Pulmonary artery endothelial cell (primary cell): ENCODE measurements at regions not wholly inside any gene's neighbourhood (a gene's known extent, or its start where the extent isn't known, plus 50 kb on each side); places are given as distances from the start of the nearest gene placed in this dataset.
"Not testable (repeated sequence)": the region's sequence is repeated elsewhere in the genome, so short reads cannot be mapped to it uniquely, and the experiment has no call there.

Experiments
- DNase-seq: peaks from one replicate; pipeline ENCODE4 v3.0.0-alpha.2; 2011; ENCODE audit warnings: low read depth, low spot score

- no peak for DNase-seq
Observed at GRCh38 chr2:180553094-180553715, 427.2 kb upstream of the UBE2E3 start.

- DNase-seq = no peak
Observed at GRCh38 chr2:180542511-180542910, 437.9 kb upstream of the UBE2E3 start.

- no peak for DNase-seq
Observed at GRCh38 chr2:180540761-180541160, 439.6 kb upstream of the UBE2E3 start.

GRCh38 chr2:180539541-180539940, 440.9 kb upstream of the UBE2E3 start:
- DNase-seq = no peak

- no peak for DNase-seq
Observed at GRCh38 chr2:180535289-180535688, 445.1 kb upstream of the UBE2E3 start.

GRCh38 chr2:180531787-180532186, 448.6 kb upstream of the UBE2E3 start:
- not testable (repeated sequence) for DNase-seq

GRCh38 chr2:180524499-180524898, 455.9 kb upstream of the UBE2E3 start:
- DNase-seq = no peak

- peak; percentile 50 for DNase-seq
Observed at GRCh38 chr2:180523621-180524340, 456.6 kb upstream of the UBE2E3 start.

GRCh38 chr2:180520921-180521581, 459.4 kb upstream of the UBE2E3 start:
- no peak for DNase-seq

GRCh38 chr2:180520206-180520605, 460.2 kb upstream of the UBE2E3 start:
- no peak for DNase-seq

GRCh38 chr2:180519276-180519675, 461.1 kb upstream of the UBE2E3 start:
- DNase-seq = no peak

GRCh38 chr2:180516232-180516631, 464.2 kb upstream of the UBE2E3 start:
- DNase-seq = no peak

GRCh38 chr2:180513389-180513788, 467.0 kb upstream of the UBE2E3 start:
- no peak for DNase-seq

GRCh38 chr2:180508458-180508857, 471.9 kb upstream of the UBE2E3 start:
- DNase-seq = no peak

- no peak for DNase-seq
Observed at GRCh38 chr2:180507028-180507427, 473.4 kb upstream of the UBE2E3 start.

- DNase-seq = no peak
Observed at GRCh38 chr2:180505203-180505602, 475.2 kb upstream of the UBE2E3 start.

- no peak for DNase-seq
Observed at GRCh38 chr2:180497621-180498152, 482.7 kb upstream of the UBE2E3 start.

- no peak for DNase-seq
Observed at GRCh38 chr2:180495606-180496005, 484.8 kb upstream of the UBE2E3 start.

GRCh38 chr2:180494286-180494685, 486.1 kb upstream of the UBE2E3 start:
- DNase-seq = no peak

GRCh38 chr2:180482696-180483095, 475.6 kb upstream of the CWC22 start:
- DNase-seq = no peak

- DNase-seq = no peak
Observed at GRCh38 chr2:180481998-180482397, 474.9 kb upstream of the CWC22 start.

- DNase-seq = no peak
Observed at GRCh38 chr2:180478883-180479282, 471.8 kb upstream of the CWC22 start.
